Retinal pigment epithelial cell (primary cell): ENCODE measurements at regions not wholly inside any gene's neighbourhood (a gene's known extent, or its start where the extent isn't known, plus 50 kb on each side); places are given as distances from the start of the nearest gene placed in this dataset.

Experiments used
- DNase-seq: peaks from one replicate; pipeline ENCODE4 v3.0.0-alpha.2; 2010; ENCODE audit warnings: low read depth
- H3K4me3 ChIP-seq: 2 replicates; pipeline ENCODE4 v1.5.1; 2011; ENCODE audit warnings: mild to moderate bottlenecking, low read length, control low read depth, moderate library complexity
- CTCF ChIP-seq: conservative IDR thresholded peaks from 2 replicates; pipeline ENCODE4 v1.5.1; 2011; ENCODE audit warnings: low read depth, low read length, control low read depth, inconsistent platforms

GRCh38 chr7:42448901-42449300 is 211.9 kb upstream of the GLI3 start:
- DNase-seq: no peak
- H3K4me3 ChIP-seq: no peak overlapping the region
- TF ChIP-seq CTCF: no peak

- no peak for TF ChIP-seq CTCF
- no peak overlapping the region for H3K4me3 ChIP-seq
- no peak for DNase-seq
Observed at GRCh38 chr7:42445691-42446090, 208.7 kb upstream of the GLI3 start.

- H3K4me3 ChIP-seq: no peak overlapping the region
- no peak for DNase-seq
- no peak for TF ChIP-seq CTCF
Observed at GRCh38 chr7:42440951-42441350, 203.9 kb upstream of the GLI3 start.

GRCh38 chr7:42432644-42433043 is 195.6 kb upstream of the GLI3 start:
- no peak for TF ChIP-seq CTCF
- no peak for DNase-seq
- H3K4me3 ChIP-seq: no peak overlapping the region

- no peak for DNase-seq
Observed at GRCh38 chr7:42431873-42432272, 194.9 kb upstream of the GLI3 start.

GRCh38 chr7:42429339-42429738 is 192.3 kb upstream of the GLI3 start:
- no peak for TF ChIP-seq CTCF
- no peak for DNase-seq
- no peak overlapping the region for H3K4me3 ChIP-seq

More at GRCh38 chr7:42431873-42432272, 194.9 kb upstream of the GLI3 start:
- no peak for TF ChIP-seq CTCF
- H3K4me3 ChIP-seq: no peak overlapping the region

GRCh38 chr7:42426163-42426562 is 189.2 kb upstream of the GLI3 start:
- TF ChIP-seq CTCF: no peak
- no peak for DNase-seq
- H3K4me3 ChIP-seq: no peak overlapping the region
